ENCODE measurements at regions not wholly inside any gene's neighbourhood (a gene's known extent, or its start where the extent isn't known, plus 50 kb on each side); places are given as distances from the start of the nearest gene placed in this dataset.
A peak's percentile ranks its signal among the peaks of the same experiment; 100 is the strongest.

DNA sequence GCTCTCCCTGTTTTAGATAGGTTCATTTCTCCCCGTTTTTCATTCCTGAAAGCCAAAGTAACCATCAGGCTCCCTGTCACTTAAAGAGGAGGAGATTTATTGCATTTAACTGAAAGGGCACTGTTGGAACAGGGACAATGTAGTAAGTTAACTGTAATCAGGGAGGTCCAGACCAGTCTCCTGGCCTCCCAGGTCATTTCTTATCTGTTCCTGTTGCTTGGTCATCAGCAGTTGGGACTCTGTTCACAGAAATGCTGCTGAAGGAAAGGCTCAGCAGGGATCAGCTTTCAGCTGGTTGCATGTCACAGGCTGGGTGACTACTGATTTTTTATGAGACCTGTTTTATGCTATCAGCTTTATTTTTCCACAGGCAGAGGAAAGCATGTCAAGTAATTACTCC lies 622.6 kb upstream of the GOT2 start (continued):
- TF ChIP-seq, protein P1, sequence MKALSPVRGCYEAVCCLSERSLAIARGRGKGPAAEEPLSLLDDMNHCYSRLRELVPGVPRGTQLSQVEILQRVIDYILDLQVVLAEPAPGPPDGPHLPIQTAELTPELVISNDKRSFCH (CRISPR knock-in tag; IDR thresholded peaks at IDR 0.05): no peak
- TF ChIP-seq, protein P1 (tag; IDR thresholded peaks at IDR 0.05): no peak
- no peak for TF ChIP-seq ETV6 (IDR thresholded peaks at IDR 0.05; ENCODE audit: borderline replicate concordance in 1 of 2, low read depth in 2 of 2, low read length in 1 of 2)
- no peak for TF ChIP-seq ETV6 (CRISPR knock-in tag; IDR thresholded peaks at IDR 0.05; ENCODE audit: borderline replicate concordance)
- no peak for TF ChIP-seq ZNF174 (CRISPR knock-in tag; IDR thresholded peaks at IDR 0.05)
- TF ChIP-seq, protein P2, sequence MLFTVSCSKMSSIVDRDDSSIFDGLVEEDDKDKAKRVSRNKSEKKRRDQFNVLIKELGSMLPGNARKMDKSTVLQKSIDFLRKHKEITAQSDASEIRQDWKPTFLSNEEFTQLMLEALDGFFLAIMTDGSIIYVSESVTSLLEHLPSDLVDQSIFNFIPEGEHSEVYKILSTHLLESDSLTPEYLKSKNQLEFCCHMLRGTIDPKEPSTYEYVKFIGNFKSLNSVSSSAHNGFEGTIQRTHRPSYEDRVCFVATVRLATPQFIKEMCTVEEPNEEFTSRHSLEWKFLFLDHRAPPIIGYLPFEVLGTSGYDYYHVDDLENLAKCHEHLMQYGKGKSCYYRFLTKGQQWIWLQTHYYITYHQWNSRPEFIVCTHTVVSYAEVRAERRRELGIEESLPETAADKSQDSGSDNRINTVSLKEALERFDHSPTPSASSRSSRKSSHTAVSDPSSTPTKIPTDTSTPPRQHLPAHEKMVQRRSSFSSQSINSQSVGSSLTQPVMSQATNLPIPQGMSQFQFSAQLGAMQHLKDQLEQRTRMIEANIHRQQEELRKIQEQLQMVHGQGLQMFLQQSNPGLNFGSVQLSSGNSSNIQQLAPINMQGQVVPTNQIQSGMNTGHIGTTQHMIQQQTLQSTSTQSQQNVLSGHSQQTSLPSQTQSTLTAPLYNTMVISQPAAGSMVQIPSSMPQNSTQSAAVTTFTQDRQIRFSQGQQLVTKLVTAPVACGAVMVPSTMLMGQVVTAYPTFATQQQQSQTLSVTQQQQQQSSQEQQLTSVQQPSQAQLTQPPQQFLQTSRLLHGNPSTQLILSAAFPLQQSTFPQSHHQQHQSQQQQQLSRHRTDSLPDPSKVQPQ (CRISPR knock-in tag; IDR thresholded peaks at IDR 0.05; ENCODE audit: borderline replicate concordance): no peak
- TF ChIP-seq TEAD1 (CRISPR knock-in tag; IDR thresholded peaks at IDR 0.05): peak in 1 of 2 experiments; percentile 42; a peak in 1 of 4 replicates
- no peak for TF ChIP-seq ZSCAN29 (IDR thresholded peaks at IDR 0.05)
- TF ChIP-seq ZFPM2 (CRISPR knock-in tag; IDR thresholded peaks at IDR 0.05): no peak
- TF ChIP-seq, protein P3, sequence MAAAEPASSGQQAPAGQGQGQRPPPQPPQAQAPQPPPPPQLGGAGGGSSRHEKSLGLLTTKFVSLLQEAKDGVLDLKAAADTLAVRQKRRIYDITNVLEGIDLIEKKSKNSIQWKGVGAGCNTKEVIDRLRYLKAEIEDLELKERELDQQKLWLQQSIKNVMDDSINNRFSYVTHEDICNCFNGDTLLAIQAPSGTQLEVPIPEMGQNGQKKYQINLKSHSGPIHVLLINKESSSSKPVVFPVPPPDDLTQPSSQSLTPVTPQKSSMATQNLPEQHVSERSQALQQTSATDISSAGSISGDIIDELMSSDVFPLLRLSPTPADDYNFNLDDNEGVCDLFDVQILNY (CRISPR knock-in tag; IDR thresholded peaks at IDR 0.05): no peak
- no peak for TF ChIP-seq ZBTB7A (IDR thresholded peaks at IDR 0.05; ENCODE audit: borderline replicate concordance, control insufficient read depth, low read depth, low read length)
- no peak for TF ChIP-seq ZNF668 (CRISPR knock-in tag; IDR thresholded peaks at IDR 0.05)
- peak; percentile 95 for TF ChIP-seq SOX6 (IDR thresholded peaks at IDR 0.05)
- TF ChIP-seq RUNX1 (IDR thresholded peaks at IDR 0.05; ENCODE audit: low read depth): no peak
- peak; percentile 99 for TF ChIP-seq MEIS2 (IDR thresholded peaks at IDR 0.05; ENCODE audit: partially characterized antibody)
- TF ChIP-seq U2AF2 (optimal IDR thresholded peaks at IDR 0.05; ENCODE audit: low read depth, low read length): no peak
- TF ChIP-seq ZNF311 (CRISPR knock-in tag; IDR thresholded peaks at IDR 0.05): 0 out of 2 replicates have a peak, but pooled peaks have one; percentile 49
- TF ChIP-seq ELF4 (CRISPR knock-in tag; IDR thresholded peaks at IDR 0.05): peak; percentile 89
- no peak for TF ChIP-seq SAFB (IDR thresholded peaks at IDR 0.05; ENCODE audit: borderline replicate concordance, low read depth, low read length)
- peak; percentile 45; the same call in 1 of the 2 replicates for TF ChIP-seq MYC (IDR thresholded peaks at IDR 0.05; ENCODE audit: low read depth, low read length)
- no peak for TF ChIP-seq MYC (CRISPR knock-in tag; IDR thresholded peaks at IDR 0.05; ENCODE audit: borderline replicate concordance, low read depth)
- TF ChIP-seq NCOR1 (IDR thresholded peaks at IDR 0.05): peak; percentile 93
- TF ChIP-seq ZBTB17 (CRISPR knock-in tag; IDR thresholded peaks at IDR 0.05): no peak
- peak; percentile 97 to 98 for TF ChIP-seq KDM1A (IDR thresholded peaks at IDR 0.05)
- no peak for TF ChIP-seq FOS (IDR thresholded peaks at IDR 0.05; ENCODE audit: extremely low read depth, insufficient read length)
- TF ChIP-seq TBL1XR1 (IDR thresholded peaks at IDR 0.05; ENCODE audit: low read length in 2 of 2): peak in 1 of 2 experiments; percentile 89; a peak in 2 of 4 replicates
- TF ChIP-seq GATAD2B (IDR thresholded peaks at IDR 0.05; ENCODE audit: borderline replicate concordance): no peak
- no peak for TF ChIP-seq BRCA1 (IDR thresholded peaks at IDR 0.05)
- TF ChIP-seq BRCA1 (CRISPR knock-in tag; IDR thresholded peaks at IDR 0.05): no peak
